Testis (tissue), 2 donors: ENCODE measurements at regions not wholly inside any gene's neighbourhood (a gene's known extent, or its start where the extent isn't known, plus 50 kb on each side); places are given as distances from the start of the nearest gene placed in this dataset.

Experiments
- DNase-seq: peaks from one replicate; pipeline ENCODE4 v3.0.0-alpha.2; 2019
- H3K27ac ChIP-seq, 2 donors: fragments of 200-600 bp; sonication (generic); one replicate each; pipeline ENCODE4 v1.5.1; 2019
- H3K27me3 ChIP-seq: fragments of 200-600 bp; sonication (generic); one replicate; pipeline ENCODE4 v1.5.1; 2019
- H3K36me3 ChIP-seq: fragments of 200-600 bp; sonication (generic); one replicate; pipeline ENCODE4 v1.5.1; 2017; ENCODE audit warnings: low read depth; ENCODE audit errors: missing control alignments
- H3K4me1 ChIP-seq: fragments of 200-600 bp; sonication (generic); one replicate; pipeline ENCODE4 v1.5.1; 2019
- H3K4me3 ChIP-seq, 2 donors: fragments of 200-600 bp; sonication (generic); one replicate each; pipeline ENCODE4 v1.5.1; 2017 to 2019
- H3K9me3 ChIP-seq: fragments of 200-600 bp; sonication (generic); one replicate; pipeline ENCODE4 v1.5.1; 2017
- POLR2A ChIP-seq: fragments of 450-650 bp; IDR thresholded peaks from one replicate; pipeline ENCODE4 v1.6.1; 2017; ENCODE audit warnings: antibody characterized with exemption, mild to moderate bottlenecking, moderate library complexity
- WGBS, 2 donors: methylation state at CpG; one replicate each; pipeline ENCODE4 v1.1.5; 2018; 5-methylcytosine and 5-hydroxymethylcytosine counted together
- intact Hi-C: fragments of 100-400 bp; cut with DNase I; formaldehyde crosslinking; loops from one replicate; pipeline ENCODE4 v1.15.1; 2023; ENCODE audit warnings: low total_unique reads
- TF ChIP-seq, protein P1 (sequence below), 3 experiments: fragments of 450-650 bp in 2 of 3; fragments of 200-600 bp in 1 of 3; sonication (generic) in 1 of 3; IDR thresholded peaks; one replicate each; pipeline ENCODE4 v1.5.1; 2016 to 2019; ENCODE audit warnings: antibody characterized with exemption in 3 of 3, mild to moderate bottlenecking in 2 of 3, moderate library complexity in 1 of 3

DNA sequence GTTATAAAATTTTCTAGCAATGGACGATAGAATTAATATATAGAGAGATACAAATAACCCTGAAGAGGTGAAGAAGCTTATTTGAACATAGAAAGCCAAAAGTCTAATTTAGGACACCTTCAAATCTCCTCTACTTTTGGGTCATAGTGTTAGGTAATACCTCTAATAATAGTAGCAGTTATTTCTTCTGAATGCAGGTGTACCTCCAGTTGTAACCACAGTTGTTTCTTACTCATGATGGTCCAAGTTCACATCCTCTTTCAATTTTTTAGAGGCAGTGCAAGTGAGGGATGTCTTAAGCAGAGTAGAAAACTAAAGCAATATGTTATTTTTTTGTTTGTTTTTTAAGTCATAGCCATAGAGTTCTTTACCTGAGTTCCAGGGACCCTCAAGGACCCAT is 429.5 kb downstream of the CCDC85A start:
- no peak overlapping the region for H3K4me3 ChIP-seq
- no peaks in the 10 kb centered on the region for H3K27me3 ChIP-seq
- no peaks in the 10 kb centered on the region for H3K9me3 ChIP-seq
- TF ChIP-seq, protein P1, sequence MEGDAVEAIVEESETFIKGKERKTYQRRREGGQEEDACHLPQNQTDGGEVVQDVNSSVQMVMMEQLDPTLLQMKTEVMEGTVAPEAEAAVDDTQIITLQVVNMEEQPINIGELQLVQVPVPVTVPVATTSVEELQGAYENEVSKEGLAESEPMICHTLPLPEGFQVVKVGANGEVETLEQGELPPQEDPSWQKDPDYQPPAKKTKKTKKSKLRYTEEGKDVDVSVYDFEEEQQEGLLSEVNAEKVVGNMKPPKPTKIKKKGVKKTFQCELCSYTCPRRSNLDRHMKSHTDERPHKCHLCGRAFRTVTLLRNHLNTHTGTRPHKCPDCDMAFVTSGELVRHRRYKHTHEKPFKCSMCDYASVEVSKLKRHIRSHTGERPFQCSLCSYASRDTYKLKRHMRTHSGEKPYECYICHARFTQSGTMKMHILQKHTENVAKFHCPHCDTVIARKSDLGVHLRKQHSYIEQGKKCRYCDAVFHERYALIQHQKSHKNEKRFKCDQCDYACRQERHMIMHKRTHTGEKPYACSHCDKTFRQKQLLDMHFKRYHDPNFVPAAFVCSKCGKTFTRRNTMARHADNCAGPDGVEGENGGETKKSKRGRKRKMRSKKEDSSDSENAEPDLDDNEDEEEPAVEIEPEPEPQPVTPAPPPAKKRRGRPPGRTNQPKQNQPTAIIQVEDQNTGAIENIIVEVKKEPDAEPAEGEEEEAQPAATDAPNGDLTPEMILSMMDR (IDR thresholded peaks at IDR 0.05) = no peak
- no peak for TF ChIP-seq POLR2A
- H3K36me3 ChIP-seq = no peaks in the 10 kb centered on the region
- WGBS, 2 donors = 71 to 78% methylated on average over 1 of the region's 1 CpG
- no peaks in the 10 kb centered on the region for H3K4me1 ChIP-seq
- no peak for DNase-seq
- intact Hi-C loops = no loop called here
- H3K27ac ChIP-seq = no peak overlapping the region

DNA sequence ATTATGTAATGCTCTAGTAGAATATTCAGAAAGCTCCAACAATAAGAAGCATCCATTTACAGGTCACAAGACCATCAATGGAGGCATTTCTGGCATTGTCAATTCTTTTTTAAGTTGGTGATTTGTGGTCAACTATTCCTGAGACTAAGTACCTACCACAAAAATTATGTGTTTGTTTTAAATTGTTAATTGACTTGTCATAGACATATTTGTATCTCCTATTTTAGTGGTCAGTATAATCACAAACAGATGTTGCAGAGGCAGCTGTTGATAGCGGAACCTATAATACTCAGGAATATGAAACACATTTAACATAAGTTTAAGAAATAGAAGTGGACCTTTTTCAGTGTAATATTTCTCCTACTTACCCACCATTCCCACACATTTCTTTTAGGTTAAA is 430.1 kb downstream of the CCDC85A start:
- no peak overlapping the region for H3K27ac ChIP-seq
- no peak overlapping the region for H3K4me3 ChIP-seq
- H3K9me3 ChIP-seq = no peaks in the 10 kb centered on the region
- DNase-seq = no peak
- H3K27me3 ChIP-seq = no peaks in the 10 kb centered on the region
- WGBS, 2 donors = 72 to 92% methylated on average over 1 of the region's 1 CpG
- TF ChIP-seq, protein P1 (IDR thresholded peaks at IDR 0.05) = no peak
- TF ChIP-seq POLR2A = no peak
- intact Hi-C loops = no loop called here
- H3K4me1 ChIP-seq = no peaks in the 10 kb centered on the region
- H3K36me3 ChIP-seq = no peaks in the 10 kb centered on the region

DNA sequence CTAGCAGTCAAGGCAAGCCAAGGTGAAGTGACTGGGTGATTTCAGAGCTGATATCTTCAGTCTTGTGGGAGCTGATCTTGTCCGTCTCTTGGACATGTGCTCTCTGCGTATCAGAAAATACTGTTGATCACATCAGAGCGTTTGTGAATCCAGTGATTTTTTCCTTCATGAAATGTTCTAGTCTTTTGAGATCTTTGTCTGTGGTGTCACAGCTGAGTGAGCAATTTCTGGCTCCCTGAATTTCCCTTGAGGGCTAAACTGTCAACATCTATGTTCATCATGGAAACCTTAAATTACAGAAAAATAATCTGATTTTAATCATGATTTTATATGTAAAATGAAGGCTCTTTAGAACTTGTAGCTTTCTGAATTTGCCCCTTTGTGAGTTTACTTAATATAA is 432.0 kb downstream of the CCDC85A start:
- intact Hi-C loops = no loop called here
- no peak for DNase-seq
- H3K4me1 ChIP-seq = no peaks in the 10 kb centered on the region
- no peak overlapping the region for H3K27ac ChIP-seq
- WGBS, 2 donors = 59 to 65% methylated on average over 3 of the region's 3 CpGs
- H3K4me3 ChIP-seq = no peak overlapping the region
- TF ChIP-seq, protein P1 (IDR thresholded peaks at IDR 0.05) = no peak
- no peak for TF ChIP-seq POLR2A
- no peaks in the 10 kb centered on the region for H3K9me3 ChIP-seq
- no peaks in the 10 kb centered on the region for H3K36me3 ChIP-seq
- no peaks in the 10 kb centered on the region for H3K27me3 ChIP-seq

DNA sequence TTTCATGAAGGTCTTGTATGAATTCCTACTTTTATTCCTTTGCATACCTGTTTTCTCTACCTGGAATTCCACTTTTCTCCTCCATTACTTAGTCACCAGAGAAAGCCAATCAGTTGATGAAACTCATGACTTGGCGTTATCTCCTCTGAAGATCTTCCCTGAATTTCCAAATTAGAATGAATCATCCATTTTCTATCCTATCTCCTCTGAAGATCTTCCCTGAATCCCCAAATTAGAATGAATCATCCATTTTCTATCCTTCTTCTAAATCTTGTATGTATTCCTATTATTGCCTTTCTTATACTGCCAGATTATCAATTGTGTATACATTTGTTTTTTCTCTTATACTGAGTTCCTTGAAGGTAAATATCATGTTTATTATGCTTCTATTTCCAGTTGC is 440.4 kb downstream of the CCDC85A start:
- Histone ChIP-seq H3K27me3 (no peaks in the 10 kb centered on the region), H3K4me1 (no peaks in the 10 kb centered on the region), H3K27ac (no peak overlapping the region), H3K4me3 (no peak overlapping the region), H3K36me3 (no peaks in the 10 kb centered on the region), H3K9me3 (no peaks in the 10 kb centered on the region)
- WGBS, 2 donors = 92% methylated on average over 1 of the region's 1 CpG
- DNase-seq = no peak
- intact Hi-C loops = no loop called here
- TF ChIP-seq, protein P1 (IDR thresholded peaks at IDR 0.05) = no peak
- TF ChIP-seq POLR2A = no peak

DNA sequence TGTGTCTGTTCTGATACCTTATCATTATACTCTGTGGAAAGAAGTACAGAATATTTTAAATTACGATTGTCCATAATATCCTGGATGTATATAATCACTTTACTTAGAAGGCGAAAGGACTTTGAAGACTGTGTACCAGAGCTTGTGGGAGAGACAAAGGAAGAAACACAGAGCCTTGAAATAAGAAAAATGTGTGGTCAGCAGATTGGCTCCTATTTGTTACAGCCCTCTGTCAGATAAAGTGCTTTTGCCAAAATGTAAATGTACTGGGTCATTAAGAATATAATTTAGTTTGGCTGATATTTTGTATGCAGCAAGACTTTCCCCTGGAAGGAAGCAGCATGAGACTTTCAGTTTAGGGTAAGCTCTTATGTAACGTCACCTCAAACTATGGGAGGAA is 443.1 kb downstream of the CCDC85A start:
- Histone ChIP-seq H3K4me3 (no peak overlapping the region), H3K27ac (no peak overlapping the region), H3K36me3 (no peaks in the 10 kb centered on the region), H3K27me3 (no peaks in the 10 kb centered on the region), H3K9me3 (no peaks in the 10 kb centered on the region), H3K4me1 (no peaks in the 10 kb centered on the region)
- intact Hi-C loops = no loop called here
- no peak for DNase-seq
- WGBS, 2 donors = 67 to 79% methylated on average over 3 of the region's 3 CpGs
- no peak for TF ChIP-seq POLR2A
- TF ChIP-seq, protein P1 (IDR thresholded peaks at IDR 0.05) = no peak
